ENCODE measurements at regions not wholly inside any gene's neighbourhood (a gene's known extent, or its start where the extent isn't known, plus 50 kb on each side); places are given as distances from the start of the nearest gene placed in this dataset.

GRCh38 chr3:74360406-74360805, 254.1 kb downstream of the CNTN3 start:
- no peaks in the 10 kb centered on the region for H3K36me3 Mint-ChIP-seq (ENCODE audit: low read depth)
- H3K27me3 Mint-ChIP-seq (ENCODE audit: low read depth), result no peaks in the 10 kb centered on the region
- ChIA-PET CTCF (no interaction called here), POLR2A (no interaction called here)
- DNase-seq (no peak), ATAC-seq (no peak)
- H3K4me1 Mint-ChIP-seq (ENCODE audit: low read depth), result no peaks in the 10 kb centered on the region
- no peak overlapping the region for H3K27ac Mint-ChIP-seq
- H3K4me3 Mint-ChIP-seq, result no peak overlapping the region
- H3K9me3 Mint-ChIP-seq (ENCODE audit: insufficient read depth), result peaks cover 12% of the 10 kb centered on the region

DNA sequence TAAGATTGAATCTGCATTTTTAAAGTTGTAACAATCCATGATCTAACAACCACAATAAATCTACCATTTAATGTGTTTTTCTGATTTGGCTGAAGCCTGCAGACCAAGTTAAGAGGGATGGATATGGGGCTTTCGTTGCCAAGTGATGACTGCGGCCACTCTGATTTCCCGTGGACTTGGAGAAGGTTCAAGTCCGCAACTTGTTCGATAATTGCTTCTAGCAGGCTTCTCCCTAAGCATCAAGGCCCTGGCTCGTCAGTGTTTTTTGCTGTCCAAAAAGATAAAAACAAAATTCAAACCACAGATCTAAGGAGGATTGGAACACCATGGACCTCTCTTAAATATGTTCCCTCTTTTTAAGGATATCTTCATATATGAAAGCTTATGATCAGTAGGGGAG, 256.6 kb downstream of the CNTN3 start:
- ATAC-seq (no peak), DNase-seq (no peak)
- ChIA-PET POLR2A (no interaction called here), CTCF (no interaction called here)
- Mint-ChIP-seq H3K36me3 (ENCODE audit: low read depth) (no peaks in the 10 kb centered on the region), H3K27me3 (ENCODE audit: low read depth) (no peaks in the 10 kb centered on the region), H3K27ac (no peak overlapping the region), H3K4me3 (no peak overlapping the region), H3K4me1 (ENCODE audit: low read depth) (no peaks in the 10 kb centered on the region), H3K9me3 (ENCODE audit: insufficient read depth) (peaks cover 16% of the 10 kb centered on the region)

GRCh38 chr3:74353039-74353438, 261.4 kb downstream of the CNTN3 start:
- no peak for ATAC-seq
- no peaks in the 10 kb centered on the region for H3K27me3 Mint-ChIP-seq (ENCODE audit: low read depth)
- no peak overlapping the region for H3K27ac Mint-ChIP-seq
- H3K4me1 Mint-ChIP-seq (ENCODE audit: low read depth), result no peaks in the 10 kb centered on the region
- no peak for DNase-seq
- peaks cover 13% of the 10 kb centered on the region for H3K9me3 Mint-ChIP-seq (ENCODE audit: insufficient read depth)
- no peaks in the 10 kb centered on the region for H3K36me3 Mint-ChIP-seq (ENCODE audit: low read depth)
- no peak overlapping the region for H3K4me3 Mint-ChIP-seq
- ChIA-PET CTCF (no interaction called here), POLR2A (no interaction called here)

DNA sequence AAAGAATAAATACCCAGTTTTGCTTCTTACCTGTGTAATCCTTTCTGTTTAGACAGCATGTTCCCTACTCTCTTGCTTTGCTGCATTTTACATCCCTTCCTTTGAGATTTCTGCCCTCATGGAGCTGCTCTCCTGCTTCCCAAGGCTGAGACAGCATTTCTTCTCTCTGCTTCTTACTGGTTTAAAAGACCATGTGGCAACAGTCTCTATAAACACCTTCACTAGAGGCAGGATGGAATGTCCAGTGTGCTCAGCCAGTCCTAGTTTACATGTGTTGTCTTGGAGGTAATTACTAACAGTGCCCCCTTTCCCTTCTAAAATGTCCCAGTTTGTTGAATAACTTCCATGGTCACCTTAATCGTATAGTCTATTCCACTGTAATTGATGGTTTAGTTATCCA, 262.3 kb downstream of the CNTN3 start:
- Mint-ChIP-seq H3K36me3 (ENCODE audit: low read depth) (no peaks in the 10 kb centered on the region), H3K4me1 (ENCODE audit: low read depth) (no peaks in the 10 kb centered on the region)
- CTCF ChIA-PET, result no interaction called here

DNA sequence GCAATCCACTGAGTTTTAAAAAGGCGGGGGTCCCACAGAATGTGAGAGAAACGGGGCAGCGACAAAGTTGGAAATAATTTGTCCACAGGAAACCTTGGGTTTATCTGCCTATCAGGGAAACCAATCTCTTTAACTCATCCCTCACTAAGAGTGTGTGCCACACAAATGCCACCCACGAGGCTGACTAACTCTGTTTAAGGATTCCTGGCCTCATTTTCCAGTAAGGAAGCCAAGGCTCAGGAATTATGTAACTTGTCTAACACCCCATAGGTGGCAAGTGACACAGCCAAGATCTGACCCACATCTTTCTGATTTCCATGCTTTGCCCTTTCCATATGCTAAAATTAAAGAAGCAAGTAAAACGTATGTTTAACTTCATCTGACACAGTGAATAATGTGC, 263.2 kb downstream of the CNTN3 start:
- Mint-ChIP-seq H3K4me3 (no peak overlapping the region), H3K9me3 (ENCODE audit: insufficient read depth) (peaks cover 13% of the 10 kb centered on the region), H3K4me1 (ENCODE audit: low read depth) (no peaks in the 10 kb centered on the region), H3K36me3 (ENCODE audit: low read depth) (no peaks in the 10 kb centered on the region), H3K27me3 (ENCODE audit: low read depth) (no peaks in the 10 kb centered on the region), H3K27ac (no peak overlapping the region)
- CTCF ChIA-PET, result no interaction called here
- ATAC-seq (no peak), DNase-seq (no peak)
- POLR2A ChIA-PET, result no interaction called here

More for the DNA sequence above, 262.3 kb downstream of the CNTN3 start:
- ATAC-seq (no peak), DNase-seq (no peak)
- POLR2A ChIA-PET, result no interaction called here
- H3K27me3 Mint-ChIP-seq (ENCODE audit: low read depth), result no peaks in the 10 kb centered on the region
- peaks cover 15% of the 10 kb centered on the region for H3K9me3 Mint-ChIP-seq (ENCODE audit: insufficient read depth)
- H3K4me3 Mint-ChIP-seq, result no peak overlapping the region
- no peak overlapping the region for H3K27ac Mint-ChIP-seq

GRCh38 chr3:74349015-74349414, 265.4 kb downstream of the CNTN3 start:
- no peak overlapping the region for H3K27ac Mint-ChIP-seq
- CTCF ChIA-PET, result no interaction called here
- no peaks in the 10 kb centered on the region for H3K27me3 Mint-ChIP-seq (ENCODE audit: low read depth)
- H3K4me1 Mint-ChIP-seq (ENCODE audit: low read depth), result no peaks in the 10 kb centered on the region
- DNase-seq, result no peak
- POLR2A ChIA-PET, result no interaction called here
- no peak for ATAC-seq
- H3K9me3 Mint-ChIP-seq (ENCODE audit: insufficient read depth), result peaks cover 3% of the 10 kb centered on the region
- H3K4me3 Mint-ChIP-seq, result no peak overlapping the region
- H3K36me3 Mint-ChIP-seq (ENCODE audit: low read depth), result no peaks in the 10 kb centered on the region

DNA sequence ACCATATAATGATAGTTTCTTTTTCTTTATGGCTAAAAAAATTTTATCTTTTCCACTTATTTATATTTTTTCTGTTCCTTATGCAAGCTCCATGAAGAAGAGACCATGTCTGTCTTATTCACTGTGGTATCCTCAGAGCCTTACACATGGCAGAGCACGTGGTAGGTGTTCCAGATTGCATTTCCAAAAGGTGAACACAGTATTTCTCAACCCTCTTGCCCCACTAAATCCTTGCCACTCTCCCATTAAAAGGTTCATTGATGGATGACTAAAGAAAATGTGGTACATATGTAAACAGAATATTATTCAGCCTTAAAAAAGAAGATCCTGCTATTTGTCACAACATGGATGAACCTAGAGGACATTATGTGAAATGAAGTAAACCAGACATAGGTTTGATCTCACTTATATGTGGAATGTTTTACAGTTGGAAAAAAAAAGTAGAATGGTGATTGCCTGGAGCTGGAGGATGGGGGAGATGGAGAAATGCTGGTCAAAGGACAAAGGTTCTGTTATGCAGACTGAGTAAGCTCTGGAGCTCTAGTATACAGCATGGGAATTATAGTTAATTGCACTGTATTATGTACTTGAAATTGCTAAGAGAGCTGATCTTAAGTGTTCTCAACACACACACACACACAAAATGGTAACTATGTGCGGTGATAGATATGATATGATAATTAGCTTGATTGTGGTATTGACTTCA, 266.7 kb downstream of the CNTN3 start:
- ATAC-seq (no peak), DNase-seq (no peak)
- CTCF ChIA-PET, result no interaction called here
- Mint-ChIP-seq H3K27ac (no peak overlapping the region), H3K4me3 (no peak overlapping the region), H3K36me3 (ENCODE audit: low read depth) (no peaks in the 10 kb centered on the region), H3K4me1 (ENCODE audit: low read depth) (no peaks in the 10 kb centered on the region), H3K9me3 (ENCODE audit: insufficient read depth) (peaks cover 3% of the 10 kb centered on the region), H3K27me3 (ENCODE audit: low read depth) (no peaks in the 10 kb centered on the region)
- POLR2A ChIA-PET, result no interaction called here

- H3K4me1 Mint-ChIP-seq (ENCODE audit: low read depth), result no peaks in the 10 kb centered on the region
- no peaks in the 10 kb centered on the region for H3K36me3 Mint-ChIP-seq (ENCODE audit: low read depth)
- ChIA-PET POLR2A (no interaction called here), CTCF (no interaction called here)
- H3K27ac Mint-ChIP-seq, result no peak overlapping the region
- DNase-seq (no peak), ATAC-seq (no peak)
- no peaks in the 10 kb centered on the region for H3K27me3 Mint-ChIP-seq (ENCODE audit: low read depth)
- peaks cover 3% of the 10 kb centered on the region for H3K9me3 Mint-ChIP-seq (ENCODE audit: insufficient read depth)
- H3K4me3 Mint-ChIP-seq, result no peak overlapping the region
These were observed 267.6 kb downstream of the CNTN3 start for GRCh38 chr3:74346896-74347295.

- CTCF ChIA-PET, result no interaction called here
- Mint-ChIP-seq H3K36me3 (ENCODE audit: low read depth) (no peaks in the 10 kb centered on the region), H3K9me3 (ENCODE audit: insufficient read depth) (peaks cover 3% of the 10 kb centered on the region)
These were observed 268.8 kb downstream of the CNTN3 start for GRCh38 chr3:74345701-74346100.

GRCh38 chr3:74344865-74345440, 269.5 kb downstream of the CNTN3 start:
- Mint-ChIP-seq H3K4me1 (ENCODE audit: low read depth) (no peaks in the 10 kb centered on the region), H3K4me3 (no peak overlapping the region), H3K36me3 (ENCODE audit: low read depth) (no peaks in the 10 kb centered on the region), H3K27ac (no peak overlapping the region), H3K27me3 (ENCODE audit: low read depth) (no peaks in the 10 kb centered on the region), H3K9me3 (ENCODE audit: insufficient read depth) (peaks cover 3% of the 10 kb centered on the region)
- ChIA-PET POLR2A (no interaction called here), CTCF (no interaction called here)
- DNase-seq (no peak), ATAC-seq (no peak)

More at GRCh38 chr3:74345701-74346100, 268.8 kb downstream of the CNTN3 start:
- POLR2A ChIA-PET, result no interaction called here
- H3K27ac Mint-ChIP-seq, result no peak overlapping the region
- no peaks in the 10 kb centered on the region for H3K4me1 Mint-ChIP-seq (ENCODE audit: low read depth)
- no peak for DNase-seq
- H3K4me3 Mint-ChIP-seq, result no peak overlapping the region
- no peaks in the 10 kb centered on the region for H3K27me3 Mint-ChIP-seq (ENCODE audit: low read depth)
- no peak for ATAC-seq

- H3K27ac Mint-ChIP-seq, result no peak overlapping the region
- no peak for DNase-seq
- CTCF ChIA-PET, result no interaction called here
- no peaks in the 10 kb centered on the region for H3K27me3 Mint-ChIP-seq (ENCODE audit: low read depth)
- no peaks in the 10 kb centered on the region for H3K36me3 Mint-ChIP-seq (ENCODE audit: low read depth)
- ATAC-seq, result no peak
- H3K9me3 Mint-ChIP-seq (ENCODE audit: insufficient read depth), result peaks cover 10% of the 10 kb centered on the region
- POLR2A ChIA-PET, result no interaction called here
- no peaks in the 10 kb centered on the region for H3K4me1 Mint-ChIP-seq (ENCODE audit: low read depth)
- no peak overlapping the region for H3K4me3 Mint-ChIP-seq
These were observed 271.1 kb downstream of the CNTN3 start for GRCh38 chr3:74343391-74343790.

DNA sequence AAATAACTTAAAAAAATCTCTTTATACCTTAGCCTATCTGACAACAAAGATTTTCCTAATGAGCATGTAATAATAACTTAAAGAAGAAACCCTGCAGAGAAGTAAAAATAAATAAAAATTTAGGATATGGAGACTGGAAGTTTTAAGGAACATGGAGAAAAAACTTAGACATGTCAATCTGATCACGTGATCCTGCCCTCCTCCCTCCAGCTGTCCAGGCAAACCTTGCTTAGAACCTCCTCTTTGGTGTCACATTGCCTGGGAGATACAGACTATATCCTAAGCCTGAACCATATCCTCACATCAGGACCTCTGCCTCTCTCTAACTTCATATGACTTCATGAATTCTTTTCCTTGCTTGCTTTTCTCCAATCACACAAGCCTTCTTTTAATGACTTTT, 275.5 kb downstream of the CNTN3 start:
- Mint-ChIP-seq H3K36me3 (ENCODE audit: low read depth) (no peaks in the 10 kb centered on the region), H3K4me3 (no peak overlapping the region), H3K27ac (no peak overlapping the region), H3K27me3 (ENCODE audit: low read depth) (no peaks in the 10 kb centered on the region), H3K4me1 (ENCODE audit: low read depth) (no peaks in the 10 kb centered on the region), H3K9me3 (ENCODE audit: insufficient read depth) (peaks cover 8% of the 10 kb centered on the region)
- no peak for DNase-seq
- CTCF ChIA-PET, result no interaction called here
- ATAC-seq, result no peak
- POLR2A ChIA-PET, result no interaction called here

DNA sequence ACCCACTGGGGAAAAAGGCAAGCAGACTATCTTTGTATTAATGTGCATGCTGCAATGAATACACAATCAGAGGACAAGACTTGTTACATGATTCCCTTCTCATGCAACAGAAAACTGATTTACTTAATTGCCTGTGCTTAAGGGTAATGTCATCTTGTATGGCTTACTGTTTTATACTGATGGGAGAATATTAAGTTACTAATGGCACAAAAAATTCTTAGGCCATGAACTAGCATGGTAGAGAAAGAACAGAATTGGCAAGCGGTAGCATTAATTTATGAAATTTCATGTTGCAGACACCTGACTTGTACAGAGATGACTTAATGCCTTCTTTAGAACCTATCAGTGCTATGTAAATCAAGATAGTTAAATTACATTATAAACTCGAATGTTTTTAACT, 282.3 kb downstream of the CNTN3 start:
- Mint-ChIP-seq H3K4me1 (ENCODE audit: low read depth) (no peaks in the 10 kb centered on the region), H3K27ac (no peak overlapping the region), H3K9me3 (ENCODE audit: insufficient read depth) (peaks cover 4% of the 10 kb centered on the region), H3K27me3 (ENCODE audit: low read depth) (no peaks in the 10 kb centered on the region), H3K36me3 (ENCODE audit: low read depth) (no peaks in the 10 kb centered on the region), H3K4me3 (no peak overlapping the region)
- POLR2A ChIA-PET, result no interaction called here
- CTCF ChIA-PET, result no interaction called here
- no peak for ATAC-seq
- DNase-seq, result no peak
